GM10266 (cell line): ENCODE measurements at regions not wholly inside any gene's neighbourhood (a gene's known extent, or its start where the extent isn't known, plus 50 kb on each side); places are given as distances from the start of the nearest gene placed in this dataset.

Experiments
- DNase-seq: peaks from one replicate; pipeline ENCODE4 v3.0.0; 2012; ENCODE audit errors: extremely low spot score
- CTCF ChIP-seq: IDR thresholded peaks from 2 replicates; pipeline ENCODE4 v1.5.1; 2012; ENCODE audit warnings: mild to moderate bottlenecking, low read depth; ENCODE audit not compliant: control insufficient read depth, insufficient read depth; ENCODE audit errors: missing control alignments

- TF ChIP-seq CTCF, result no peak
- no peak for DNase-seq
These were observed 468.7 kb downstream of the TLE4 start for GRCh38 chr9:80040457-80040856.

DNA sequence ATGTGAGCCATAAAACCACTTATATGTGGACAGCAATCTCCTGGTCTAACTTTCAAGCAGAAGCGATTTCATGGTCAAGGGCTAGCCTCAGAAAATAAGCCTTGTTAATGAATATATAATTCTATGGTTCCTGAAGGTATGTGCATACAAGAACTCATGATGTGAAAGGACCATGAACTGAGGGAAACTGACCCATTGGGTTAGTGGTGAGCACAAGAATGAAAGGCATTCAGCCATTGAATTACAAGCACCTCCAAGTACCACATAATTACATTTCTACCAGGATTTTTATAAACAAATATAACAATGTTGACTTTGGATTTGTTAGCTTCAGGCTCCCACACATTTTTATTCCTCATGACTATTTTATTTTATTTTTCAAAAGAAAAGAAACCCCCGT lies 459.0 kb downstream of the TLE4 start:
- DNase-seq, result no peak
- no peak for TF ChIP-seq CTCF

DNA sequence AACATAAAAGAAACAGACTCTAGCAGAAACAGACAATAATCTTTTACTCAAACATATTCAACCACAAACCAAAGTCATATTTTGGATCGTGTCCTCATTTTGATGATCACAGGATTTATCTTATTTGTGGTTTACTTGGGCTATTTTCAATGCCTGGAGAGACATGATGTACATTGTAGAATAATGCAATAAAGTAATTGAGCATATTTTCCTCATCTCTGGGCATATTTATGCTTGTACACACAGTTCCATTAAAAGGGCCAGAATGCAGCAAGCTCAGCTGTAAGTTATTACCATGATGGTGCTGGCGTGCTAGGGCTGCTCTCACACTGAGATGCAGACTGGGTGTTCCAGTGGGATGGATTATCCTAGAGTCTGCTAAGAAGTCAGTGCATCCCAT lies 456.7 kb downstream of the TLE4 start:
- no peak for TF ChIP-seq CTCF
- DNase-seq, result no peak

DNA sequence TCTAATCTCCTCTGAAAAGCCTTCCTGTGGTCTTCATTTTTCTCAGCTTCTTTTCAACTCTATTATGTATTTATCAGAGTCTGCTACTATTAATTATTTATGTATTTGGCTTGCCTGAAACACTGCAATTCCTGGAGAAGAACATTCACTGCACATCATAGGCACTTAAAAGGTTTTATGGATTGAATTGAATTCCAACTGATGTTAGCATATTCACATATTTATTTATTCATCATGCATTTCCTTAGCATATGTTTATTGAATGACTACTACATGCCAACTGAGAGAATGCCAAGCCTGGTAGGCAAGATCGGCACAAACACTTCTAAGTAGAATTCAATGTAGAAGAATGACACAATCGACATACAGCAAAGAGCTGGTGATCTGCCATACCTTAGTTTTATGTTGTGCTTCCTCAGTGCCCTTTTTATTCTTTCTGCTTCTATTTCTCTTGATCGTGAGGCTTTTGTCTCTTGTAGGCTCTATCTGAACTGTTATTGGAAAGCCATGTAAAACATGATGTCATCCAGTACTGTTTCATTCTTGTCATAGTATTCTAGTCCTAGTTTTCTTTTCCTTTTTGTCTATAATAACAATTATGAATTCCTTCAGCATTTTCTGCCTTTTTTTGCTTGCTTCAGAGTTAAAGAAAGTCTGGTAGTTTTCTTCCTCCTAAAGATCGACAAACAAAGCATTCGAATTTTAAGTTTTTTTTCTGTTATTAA lies 454.2 kb downstream of the TLE4 start:
- TF ChIP-seq CTCF, result no peak
- DNase-seq, result no peak

DNA sequence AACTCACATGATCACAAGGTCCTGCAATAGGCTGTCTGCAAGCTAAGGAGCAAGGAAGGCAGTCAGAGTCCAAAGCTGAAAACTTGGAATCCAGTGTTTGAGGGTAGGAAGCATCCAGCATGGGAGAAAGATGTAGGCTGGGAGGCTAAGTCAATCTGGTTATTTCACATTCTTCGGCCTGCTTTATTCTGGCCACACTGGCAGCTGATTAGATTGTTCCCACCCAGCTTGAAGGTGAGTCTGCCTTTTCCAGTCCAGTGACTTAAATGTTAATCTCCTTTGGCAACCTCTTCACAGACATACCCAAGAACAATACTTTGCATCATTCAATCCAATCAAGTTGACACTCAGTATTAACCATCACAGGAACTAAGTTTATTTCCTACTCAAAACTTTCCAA lies 453.4 kb downstream of the TLE4 start:
- TF ChIP-seq CTCF, result no peak
- no peak for DNase-seq

- no peak for TF ChIP-seq CTCF
- DNase-seq, result no peak
These were observed 448.8 kb downstream of the TLE4 start for GRCh38 chr9:80020530-80020929.

DNA sequence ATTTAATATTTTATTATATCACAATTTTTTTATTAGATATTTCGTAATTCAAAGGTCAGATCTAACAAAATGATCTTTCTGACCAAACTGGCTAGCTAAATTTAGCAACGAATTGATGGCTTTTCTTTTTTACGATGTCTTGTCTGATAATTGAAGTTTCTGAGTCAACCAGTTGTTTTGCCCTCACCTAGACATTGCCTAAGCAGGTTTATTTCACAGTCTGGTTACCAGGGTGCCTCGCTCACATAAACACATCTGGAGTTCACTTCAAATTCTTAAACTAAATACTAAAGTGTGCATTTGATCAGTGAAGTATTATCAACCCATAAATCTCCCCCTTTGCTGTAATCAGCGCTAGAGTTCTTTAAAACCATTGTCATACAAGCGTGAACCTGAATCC lies 448.3 kb downstream of the TLE4 start:
- TF ChIP-seq CTCF, result no peak
- no peak for DNase-seq
